Fibroblast of upper back skin (primary cell): ENCODE measurements at regions not wholly inside any gene's neighbourhood (a gene's known extent, or its start where the extent isn't known, plus 50 kb on each side); places are given as distances from the start of the nearest gene placed in this dataset.
"Not testable (repeated sequence)": the region's sequence is repeated elsewhere in the genome, so short reads cannot be mapped to it uniquely, and the experiment has no call there.

Source experiments
- DNase-seq: peaks from one replicate; pipeline ENCODE4 v3.0.0-alpha.2; 2013

GRCh38 chr10:123381224-123381623 lies 227.0 kb downstream of the BUB3 start:
- DNase-seq = no peak

- no peak for DNase-seq
Observed at GRCh38 chr10:123382491-123382890, 228.3 kb downstream of the BUB3 start.

- no peak for DNase-seq
Observed at GRCh38 chr10:123385508-123386080, 231.4 kb downstream of the BUB3 start.

- no peak for DNase-seq
Observed at GRCh38 chr10:123389520-123389919, 235.3 kb downstream of the BUB3 start.

GRCh38 chr10:123390332-123390731 lies 236.1 kb downstream of the BUB3 start:
- DNase-seq = no peak

GRCh38 chr10:123390874-123391273 lies 236.7 kb downstream of the BUB3 start:
- DNase-seq = no peak

- no peak for DNase-seq
Observed at GRCh38 chr10:123391275-123392028, 237.2 kb downstream of the BUB3 start.

- DNase-seq = no peak
Observed at GRCh38 chr10:123392182-123392963, 238.2 kb downstream of the BUB3 start.

- no peak for DNase-seq
Observed at GRCh38 chr10:123393170-123393569, 239.0 kb downstream of the BUB3 start.

- DNase-seq = no peak
Observed at GRCh38 chr10:123394382-123394781, 240.2 kb downstream of the BUB3 start.

GRCh38 chr10:123395234-123395633 lies 241.0 kb downstream of the BUB3 start:
- DNase-seq = not testable (repeated sequence)

GRCh38 chr10:123395906-123396305 lies 241.7 kb downstream of the BUB3 start:
- DNase-seq = no peak

- DNase-seq = no peak
Observed at GRCh38 chr10:123398180-123398591, 244.0 kb downstream of the BUB3 start.

- no peak for DNase-seq
Observed at GRCh38 chr10:123398756-123399155, 244.6 kb downstream of the BUB3 start.

- DNase-seq = no peak
Observed at GRCh38 chr10:123399276-123399839, 245.2 kb downstream of the BUB3 start.

- no peak for DNase-seq
Observed at GRCh38 chr10:123402021-123402420, 247.8 kb downstream of the BUB3 start.

GRCh38 chr10:123402656-123403055 lies 248.5 kb downstream of the BUB3 start:
- DNase-seq = no peak

- DNase-seq = no peak
Observed at GRCh38 chr10:123404357-123404756, 250.2 kb downstream of the BUB3 start.

GRCh38 chr10:123408660-123409059 lies 254.5 kb downstream of the BUB3 start:
- DNase-seq = peak; percentile 28

- DNase-seq = no peak
Observed at GRCh38 chr10:123409426-123409825, 255.2 kb downstream of the BUB3 start.

- no peak for DNase-seq
Observed at GRCh38 chr10:123409884-123410283, 255.7 kb downstream of the BUB3 start.

GRCh38 chr10:123413353-123413752 lies 252.8 kb upstream of the GPR26 start:
- no peak for DNase-seq

- no peak for DNase-seq
Observed at GRCh38 chr10:123415523-123415922, 250.6 kb upstream of the GPR26 start.

GRCh38 chr10:123417414-123417813 lies 248.7 kb upstream of the GPR26 start:
- peak; percentile 8 for DNase-seq
